PC-3 (cell line): ENCODE measurements at regions not wholly inside any gene's neighbourhood (a gene's known extent, or its start where the extent isn't known, plus 50 kb on each side); places are given as distances from the start of the nearest gene placed in this dataset.

ENCODE experiments used
- ATAC-seq: fragments of 200-7000 bp; cut with Tn5 transposase; 2 replicates; pipeline ENCODE4 v1.9.1; 2020; ENCODE audit warnings: mild to moderate bottlenecking, moderate library complexity
- BruUV-seq: library from RNA; stranded (reverse); fragments of 400-500 nt; replicated peaks from 2 replicates; lab custom pipeline; 2021; lab: Mats Ljungman, UMichigan
- CTCF ChIA-PET: fragments of 300-600 bp; sonication (Branson Sonifier 250); formaldehyde crosslinking; loops from one replicate; lab custom pipeline; 2022; ENCODE audit warnings: antibody characterized with exemption; lab: Charles Lee
- POLR2A ChIA-PET: fragments of 300-600 bp; sonication (Branson Sonifier 250); formaldehyde crosslinking; loops from one replicate; lab custom pipeline; 2022; ENCODE audit warnings: antibody characterized with exemption; ENCODE audit not compliant: unreplicated experiment; lab: Charles Lee
- DNase-seq: peaks from one replicate; pipeline ENCODE4 v3.0.0-alpha.2; 2015
- H2AFZ ChIP-seq: fragments of 300-600 bp; sonication (generic); 2 replicates; pipeline ENCODE4 v1.6.0; 2016; ENCODE audit warnings: antibody characterized with exemption, low read length
- H3F3A ChIP-seq: fragments of 300-600 bp; sonication (generic); one replicate; pipeline ENCODE4 v1.6.0; 2017; ENCODE audit warnings: antibody characterized with exemption, low read length, control low read depth, mild to moderate bottlenecking; ENCODE audit not compliant: unreplicated experiment
- H3K27ac ChIP-seq: fragments of 300-600 bp; sonication (generic); 2 replicates; pipeline ENCODE4 v1.5.1; 2016; ENCODE audit warnings: mild to moderate bottlenecking, low read length
- H3K27me3 ChIP-seq: fragments of 300-600 bp; sonication (generic); 2 replicates; pipeline ENCODE4 v1.6.1; 2016; ENCODE audit warnings: low read length, mixed read lengths
- H3K36me3 ChIP-seq: fragments of 300-600 bp; sonication (generic); 2 replicates; pipeline ENCODE4 v1.6.1; 2016; ENCODE audit warnings: low read depth, mixed run types, low read length, mixed read lengths
- H3K4me1 ChIP-seq: fragments of 300-600 bp; sonication (generic); 2 replicates; pipeline ENCODE4 v1.5.1; 2016; ENCODE audit warnings: low read length; ENCODE audit not compliant: insufficient read depth
- H3K4me2 ChIP-seq: fragments of 300-600 bp; sonication (generic); 2 replicates; pipeline ENCODE4 v1.6.0; 2016; ENCODE audit warnings: low read length
- H3K4me3 ChIP-seq: fragments of 300-600 bp; sonication (generic); 2 replicates; pipeline ENCODE4 v1.5.1; 2016; ENCODE audit warnings: mild to moderate bottlenecking, low read length, mixed read lengths
- H3K79me2 ChIP-seq: fragments of 300-600 bp; sonication (generic); 2 replicates; pipeline ENCODE4 v1.6.1; 2017; ENCODE audit warnings: low read length, mixed read lengths
- H3K9ac ChIP-seq: fragments of 300-600 bp; sonication (generic); 2 replicates; pipeline ENCODE4 v1.6.0; 2016; ENCODE audit warnings: mild to moderate bottlenecking, low read length
- H3K9me2 ChIP-seq: fragments of 300-600 bp; sonication (generic); replicated peaks from 2 replicates; pipeline ENCODE4 v1.6.1; 2016; ENCODE audit warnings: mixed run types, low read length, mixed read lengths
- H3K9me3 ChIP-seq: fragments of 300-600 bp; sonication (generic); 2 replicates; pipeline ENCODE4 v1.6.1; 2016; ENCODE audit warnings: low read length, mixed read lengths
- H4K20me1 ChIP-seq: fragments of 300-600 bp; sonication (generic); 2 replicates; pipeline ENCODE4 v1.6.1; 2016; ENCODE audit warnings: low read length, mixed read lengths
- EZH2 ChIP-seq: fragments of 300-600 bp; sonication (generic); IDR thresholded peaks from one replicate; pipeline ENCODE4 v1.6.1; 2017; ENCODE audit warnings: antibody characterized with exemption, mild to moderate bottlenecking, low read length; ENCODE audit not compliant: unreplicated experiment
- EZH2phosphoT487 ChIP-seq: fragments of 300-600 bp; sonication (generic); IDR thresholded peaks from 2 replicates; pipeline ENCODE4 v1.6.1; 2018; ENCODE audit warnings: mild to moderate bottlenecking, antibody characterized with exemption, low read length, borderline replicate concordance
- intact Hi-C: fragments of 100-400 bp; cut with micrococcal nuclease; formaldehyde crosslinking; loops from 2 replicates; pipeline ENCODE4 v1.9.0; 2023
- TF ChIP-seq, protein P1 (sequence below): fragments of 300-600 bp; sonication (generic); conservative IDR thresholded peaks from 2 replicates; pipeline ENCODE4 v1.5.1; 2017; ENCODE audit warnings: antibody characterized with exemption, low read depth, mild to moderate bottlenecking, low read length

- no peak for ATAC-seq
- intact Hi-C loops = no loop called here
- Histone ChIP-seq H3K36me3 (no peaks in the 10 kb centered on the region), H2AFZ (no peak overlapping the region), H3K27ac (no peak overlapping the region), H3F3A (no peaks in the 10 kb centered on the region), H3K4me2 (no peak overlapping the region), H3K4me1 (no peaks in the 10 kb centered on the region), H3K4me3 (no peak overlapping the region), H4K20me1 (no peaks in the 10 kb centered on the region), H3K9ac (no peak overlapping the region), H3K9me3 (no peaks in the 10 kb centered on the region), H3K79me2 (no peaks in the 10 kb centered on the region), H3K27me3 (0 out of 2 replicates have a peak, but pooled peaks cover 2% of the 10 kb centered on the region), H3K9me2 (no peaks in the 10 kb centered on the region)
- DNase-seq = no peak
- CTCF ChIA-PET = no interaction called here
- POLR2A ChIA-PET = no interaction called here
- BruUV-seq = no TSS peak
- TF ChIP-seq EZH2 = no peak
- no peak for TF ChIP-seq EZH2phosphoT487
- TF ChIP-seq, protein P1, sequence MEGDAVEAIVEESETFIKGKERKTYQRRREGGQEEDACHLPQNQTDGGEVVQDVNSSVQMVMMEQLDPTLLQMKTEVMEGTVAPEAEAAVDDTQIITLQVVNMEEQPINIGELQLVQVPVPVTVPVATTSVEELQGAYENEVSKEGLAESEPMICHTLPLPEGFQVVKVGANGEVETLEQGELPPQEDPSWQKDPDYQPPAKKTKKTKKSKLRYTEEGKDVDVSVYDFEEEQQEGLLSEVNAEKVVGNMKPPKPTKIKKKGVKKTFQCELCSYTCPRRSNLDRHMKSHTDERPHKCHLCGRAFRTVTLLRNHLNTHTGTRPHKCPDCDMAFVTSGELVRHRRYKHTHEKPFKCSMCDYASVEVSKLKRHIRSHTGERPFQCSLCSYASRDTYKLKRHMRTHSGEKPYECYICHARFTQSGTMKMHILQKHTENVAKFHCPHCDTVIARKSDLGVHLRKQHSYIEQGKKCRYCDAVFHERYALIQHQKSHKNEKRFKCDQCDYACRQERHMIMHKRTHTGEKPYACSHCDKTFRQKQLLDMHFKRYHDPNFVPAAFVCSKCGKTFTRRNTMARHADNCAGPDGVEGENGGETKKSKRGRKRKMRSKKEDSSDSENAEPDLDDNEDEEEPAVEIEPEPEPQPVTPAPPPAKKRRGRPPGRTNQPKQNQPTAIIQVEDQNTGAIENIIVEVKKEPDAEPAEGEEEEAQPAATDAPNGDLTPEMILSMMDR = no peak
Measured at GRCh38 chr4:19054916-19055315, 1033.4 kb upstream of the LCORL start.

GRCh38 chr4:19051831-19052230 lies 1030.3 kb upstream of the LCORL start:
- no peak for DNase-seq
- ChIA-PET CTCF (no interaction called here), POLR2A (no interaction called here)

DNA sequence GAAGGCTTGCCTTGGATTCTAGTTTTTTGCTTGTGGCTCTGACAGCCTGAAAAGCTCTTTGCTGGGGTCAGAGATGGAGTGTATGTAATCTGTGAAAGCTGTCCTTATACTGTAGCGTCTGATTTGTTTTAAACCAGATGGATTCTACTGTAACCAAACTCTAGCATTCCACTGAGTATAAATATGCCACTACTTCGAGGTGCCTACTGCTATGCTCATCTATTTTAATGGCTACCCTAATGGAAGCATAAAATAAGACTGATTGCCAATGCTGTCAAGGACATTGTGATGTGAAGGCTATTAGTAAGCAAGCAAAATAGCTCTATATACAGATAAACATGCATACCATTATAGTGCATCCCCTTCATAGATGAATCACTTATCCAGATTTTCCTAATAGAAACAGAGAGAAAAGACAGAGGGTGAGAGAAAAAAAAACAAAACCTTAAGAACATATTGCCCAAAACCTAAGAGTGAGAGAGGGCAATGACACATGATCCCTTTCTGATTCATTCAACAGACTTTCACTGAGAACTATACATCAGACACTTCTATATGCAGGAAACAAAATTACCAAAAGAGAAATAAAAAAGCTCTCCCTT lies 1025.8 kb upstream of the LCORL start:
- Histone ChIP-seq H4K20me1 (no peaks in the 10 kb centered on the region), H3K4me1 (no peaks in the 10 kb centered on the region), H3K27ac (no peak overlapping the region), H3K79me2 (no peaks in the 10 kb centered on the region), H2AFZ (no peak overlapping the region), H3F3A (no peaks in the 10 kb centered on the region), H3K9me3 (no peaks in the 10 kb centered on the region), H3K27me3 (no peaks in the 10 kb centered on the region), H3K9ac (no peak overlapping the region), H3K4me3 (no peak overlapping the region), H3K36me3 (no peaks in the 10 kb centered on the region), H3K4me2 (no peak overlapping the region), H3K9me2 (no peaks in the 10 kb centered on the region)
- TF ChIP-seq, protein P1 = no peak
- TF ChIP-seq EZH2phosphoT487 = no peak
- no peak for TF ChIP-seq EZH2
- peak; percentile 2 for DNase-seq
- intact Hi-C loops = no loop called here
- POLR2A ChIA-PET = no interaction called here
- no peak for ATAC-seq
- CTCF ChIA-PET = no interaction called here
- no TSS peak for BruUV-seq

More at GRCh38 chr4:19051831-19052230, 1030.3 kb upstream of the LCORL start:
- no peak overlapping the region for H3K27ac ChIP-seq
- no peak overlapping the region for H3K9ac ChIP-seq
- H3K4me2 ChIP-seq = no peak overlapping the region
- no peaks in the 10 kb centered on the region for H3K79me2 ChIP-seq
- H4K20me1 ChIP-seq = no peaks in the 10 kb centered on the region
- 0 out of 2 replicates have a peak, but pooled peaks cover 2% of the 10 kb centered on the region for H3K27me3 ChIP-seq
- H2AFZ ChIP-seq = no peak overlapping the region
- no TSS peak for BruUV-seq
- no peak for ATAC-seq
- H3K36me3 ChIP-seq = no peaks in the 10 kb centered on the region
- H3K4me1 ChIP-seq = no peaks in the 10 kb centered on the region
- no peaks in the 10 kb centered on the region for H3F3A ChIP-seq
- H3K9me2 ChIP-seq = no peaks in the 10 kb centered on the region
- intact Hi-C loops = no loop called here
- H3K9me3 ChIP-seq = no peaks in the 10 kb centered on the region
- no peak overlapping the region for H3K4me3 ChIP-seq
- TF ChIP-seq EZH2 (no peak), EZH2phosphoT487 (no peak)
- TF ChIP-seq, protein P1 = no peak
